HG03097 (cell line): ENCODE measurements at regions not wholly inside any gene's neighbourhood (a gene's known extent, or its start where the extent isn't known, plus 50 kb on each side); places are given as distances from the start of the nearest gene placed in this dataset.
"Not testable (repeated sequence)": the region's sequence is repeated elsewhere in the genome, so short reads cannot be mapped to it uniquely, and the experiment has no call there.

Experiments
- ATAC-seq: cut with Tn5 transposase; IDR thresholded peaks from one replicate; pipeline ENCODE4 v1.9.1; 2021; ENCODE audit not compliant: unreplicated experiment, low FRiP score

DNA sequence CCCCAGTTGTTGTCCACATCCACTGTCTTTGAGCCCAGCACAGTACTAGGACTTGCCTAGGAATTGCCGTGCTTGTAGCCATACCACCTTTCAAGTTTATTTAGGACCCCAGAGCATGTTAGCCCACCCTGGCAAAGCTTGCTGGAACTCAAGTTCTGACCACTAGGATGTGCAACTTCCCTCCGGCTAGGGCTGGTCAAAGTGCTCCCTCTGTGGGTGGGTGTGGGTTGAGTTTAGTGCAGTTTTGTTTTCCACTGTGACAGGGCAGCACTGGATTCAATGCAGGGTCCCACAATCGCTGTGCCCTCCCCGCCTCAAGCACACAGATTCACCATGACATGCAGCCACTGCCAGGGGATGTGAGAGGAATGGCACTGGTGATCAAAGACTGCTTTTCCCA is 96.0 kb downstream of the RASGEF1B start:
- no peak for ATAC-seq

- no peak for ATAC-seq
Measured at GRCh38 chr4:81369886-81370285, 101.8 kb downstream of the RASGEF1B start.

DNA sequence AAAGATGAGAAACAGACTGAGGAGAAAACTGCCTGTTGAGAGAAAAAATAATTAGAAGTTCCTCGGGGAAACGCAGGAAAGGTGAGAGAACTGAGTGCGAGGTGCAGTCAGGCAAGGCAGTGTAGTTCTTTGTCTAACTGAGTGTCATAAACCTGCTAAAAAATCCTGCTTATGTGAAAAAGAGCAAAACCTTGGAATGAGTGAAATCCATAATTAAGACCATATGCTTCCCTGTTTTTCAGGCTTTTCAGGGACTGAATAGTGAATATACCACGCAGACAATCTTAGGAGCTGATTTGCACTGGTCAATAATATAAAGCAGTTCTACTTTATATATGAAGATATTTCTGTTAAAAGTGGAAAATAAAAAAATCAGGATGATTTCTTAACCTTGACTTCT is 104.9 kb downstream of the RASGEF1B start:
- ATAC-seq, result no peak

- no peak for ATAC-seq
Measured at GRCh38 chr4:81360737-81361136, 111.0 kb downstream of the RASGEF1B start.

GRCh38 chr4:81359207-81359606 is 112.5 kb downstream of the RASGEF1B start:
- no peak for ATAC-seq

GRCh38 chr4:81358154-81358553 is 113.6 kb downstream of the RASGEF1B start:
- ATAC-seq, result no peak

- no peak for ATAC-seq
Measured at GRCh38 chr4:81356621-81357020, 115.1 kb downstream of the RASGEF1B start.

DNA sequence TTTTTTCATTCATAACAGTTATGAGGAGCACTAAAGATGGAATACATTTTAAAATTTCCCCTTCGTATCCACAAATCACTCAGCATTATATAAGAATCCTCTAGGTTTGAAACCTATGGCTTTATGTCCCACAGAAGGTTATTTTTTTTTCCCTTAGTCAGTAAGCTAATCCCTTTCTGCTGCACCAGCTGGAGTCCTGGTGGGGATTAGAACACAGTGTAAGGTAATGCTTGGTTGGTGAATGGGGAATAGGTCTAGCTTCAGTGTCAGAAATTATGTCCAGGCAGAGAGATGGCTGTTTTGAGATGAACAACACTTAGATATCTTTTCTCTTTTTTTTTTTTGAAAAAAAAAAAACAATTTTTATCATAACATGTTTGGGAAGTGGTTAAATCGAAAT is 116.6 kb downstream of the RASGEF1B start:
- no peak for ATAC-seq

GRCh38 chr4:81353861-81354260 is 117.8 kb downstream of the RASGEF1B start:
- no peak for ATAC-seq

GRCh38 chr4:81352446-81352835 is 119.3 kb downstream of the RASGEF1B start:
- no peak for ATAC-seq

- ATAC-seq, result peak; percentile 91
Measured at GRCh38 chr4:81351654-81352445, 119.9 kb downstream of the RASGEF1B start.

DNA sequence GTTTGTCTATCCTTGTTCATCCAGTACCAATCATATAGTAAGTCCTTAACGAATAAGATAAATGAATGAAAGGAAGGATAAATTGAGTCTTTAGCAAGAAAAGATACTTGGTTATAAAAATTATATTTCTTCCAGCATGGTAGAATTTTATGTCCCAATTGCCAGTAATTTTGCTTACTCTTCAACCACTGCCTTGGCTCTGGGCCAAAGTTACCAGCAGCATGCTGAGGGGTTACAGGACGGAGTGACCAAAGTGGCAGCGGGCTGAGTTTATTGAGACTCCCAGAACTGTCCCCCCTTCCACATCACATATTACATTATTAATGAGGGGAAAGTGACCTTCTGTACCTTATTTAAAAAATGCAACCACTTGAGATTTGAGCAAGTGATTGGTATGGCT is 121.7 kb downstream of the RASGEF1B start:
- ATAC-seq, result no peak

DNA sequence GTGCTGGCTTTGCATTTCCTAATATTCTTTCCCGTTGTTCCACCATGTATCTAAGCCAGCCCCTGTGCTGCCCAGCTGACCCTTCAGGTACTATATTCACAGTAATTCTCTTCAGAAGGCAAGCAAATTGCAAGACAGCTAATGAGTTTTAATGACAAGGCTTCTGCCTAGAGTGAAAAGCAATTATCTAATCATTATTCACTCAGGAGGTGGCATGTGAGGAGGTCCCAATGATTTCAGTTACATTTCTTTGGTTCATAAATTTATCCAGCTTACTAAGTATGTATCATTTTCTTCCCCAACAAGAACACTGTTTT is 123.0 kb downstream of the RASGEF1B start:
- ATAC-seq, result no peak

DNA sequence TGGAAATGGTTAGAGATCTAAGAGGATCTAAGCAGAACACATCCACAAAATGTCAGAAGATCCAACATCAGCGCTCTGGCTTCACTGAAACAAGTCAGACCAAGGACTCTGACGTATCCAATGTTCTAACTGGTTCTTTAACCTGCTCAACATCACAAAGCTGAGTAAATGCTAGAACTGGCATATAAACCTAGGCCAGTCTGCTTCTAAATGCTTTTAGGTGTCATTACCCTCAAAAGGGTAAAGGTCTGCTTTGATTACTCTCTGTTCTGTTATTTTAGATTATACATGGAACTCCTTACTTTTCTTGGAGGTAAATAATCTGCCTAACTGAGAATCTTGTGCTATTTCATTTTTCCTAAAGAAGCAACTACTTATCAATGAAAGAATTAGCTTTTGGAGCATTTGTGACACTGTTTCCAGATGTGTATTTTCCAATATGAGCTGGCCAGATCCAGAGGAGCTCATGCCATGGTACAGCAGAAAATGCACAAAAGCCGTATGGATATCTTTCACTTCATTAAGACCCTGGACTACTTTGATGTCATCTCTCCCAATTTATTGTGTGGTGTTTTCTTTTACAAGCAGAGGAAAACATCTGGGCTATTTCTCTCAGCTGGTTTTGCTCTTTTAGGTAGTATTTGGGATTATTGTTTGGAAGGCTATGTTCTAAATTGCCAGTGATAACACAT is 123.5 kb downstream of the RASGEF1B start:
- no peak for ATAC-seq

DNA sequence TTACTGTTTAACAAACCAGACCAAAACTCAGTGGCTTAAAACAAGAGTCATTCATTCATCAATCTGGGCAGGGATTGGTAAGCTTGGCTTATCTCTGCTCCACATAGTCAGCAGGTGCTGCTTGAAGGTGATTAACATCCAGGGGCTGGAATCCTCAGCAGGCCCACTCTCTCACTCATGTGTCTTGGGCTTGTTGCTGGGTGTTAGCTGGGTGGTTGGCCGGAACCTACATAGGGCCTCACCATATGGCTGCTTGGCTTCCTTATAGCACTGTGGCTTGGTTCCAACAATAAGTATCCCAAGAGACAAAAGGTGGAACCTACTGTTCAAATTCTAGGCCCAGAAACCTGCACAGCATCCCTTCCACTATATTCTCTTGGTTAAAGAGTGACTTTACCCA is 125.0 kb downstream of the RASGEF1B start:
- ATAC-seq, result no peak

GRCh38 chr4:81343536-81343935 is 128.2 kb downstream of the RASGEF1B start:
- no peak for ATAC-seq

DNA sequence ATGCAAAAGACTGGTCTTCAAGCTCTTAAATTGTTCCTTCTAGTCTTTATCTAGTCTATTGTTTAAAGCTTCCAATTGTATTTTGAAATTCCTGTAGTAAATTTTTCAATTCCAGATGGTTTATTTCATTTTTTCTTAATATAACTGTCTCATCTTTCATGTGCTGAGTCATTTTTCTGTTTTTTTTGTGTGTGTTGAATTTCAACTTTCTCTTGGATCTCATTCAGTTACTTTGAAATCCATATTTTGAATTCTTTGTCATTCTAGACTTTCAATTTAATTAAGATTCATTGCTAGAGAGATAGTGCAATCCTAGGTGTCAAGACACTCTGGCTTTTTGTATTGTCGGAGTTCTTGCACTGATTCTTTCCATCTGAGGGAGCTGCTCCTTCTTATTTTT is 128.0 kb upstream of the PRKG2 start:
- ATAC-seq, result no peak

GRCh38 chr4:81337211-81337610 is 122.2 kb upstream of the PRKG2 start:
- no peak for ATAC-seq

GRCh38 chr4:81335122-81335912 is 120.3 kb upstream of the PRKG2 start:
- no peak for ATAC-seq

DNA sequence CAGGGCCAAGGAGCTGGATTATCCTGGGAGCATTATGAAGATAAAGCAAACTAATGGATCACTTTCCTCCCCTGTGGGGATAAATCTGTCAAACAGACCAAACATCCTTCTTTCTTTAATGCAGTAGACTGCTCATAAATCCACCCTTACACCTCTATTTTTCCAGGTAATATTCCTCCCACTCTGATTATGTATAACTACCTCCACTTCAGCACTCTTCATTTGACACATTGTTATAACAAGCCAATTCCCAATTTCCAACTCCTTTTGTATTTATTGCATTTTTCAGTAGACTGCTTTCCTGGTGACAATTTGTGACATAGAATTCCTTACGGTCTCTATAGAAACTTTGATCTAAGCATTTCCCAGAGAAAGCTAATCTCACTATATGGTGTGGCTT is 115.0 kb upstream of the PRKG2 start:
- ATAC-seq, result no peak

DNA sequence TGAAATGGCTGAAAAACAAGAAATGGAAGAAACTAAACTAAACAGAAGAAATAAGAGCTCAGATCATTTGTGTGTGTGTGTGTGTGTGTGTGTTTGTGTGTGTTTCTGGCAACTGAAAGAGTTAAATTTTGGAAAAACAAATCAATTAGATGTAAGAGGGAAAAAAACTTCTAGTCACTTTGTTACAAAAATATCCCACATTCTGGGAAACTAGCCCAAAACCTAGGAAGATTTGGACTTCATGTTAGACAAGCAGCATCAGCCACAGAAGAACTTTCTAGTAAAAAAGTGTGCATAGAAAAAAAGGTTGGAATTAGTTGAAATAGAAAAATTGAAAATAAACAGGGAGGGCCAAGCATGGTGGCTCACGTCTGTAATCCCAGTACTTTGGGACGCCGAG is 111.6 kb upstream of the PRKG2 start:
- no peak for ATAC-seq

GRCh38 chr4:81324594-81324993 is 109.6 kb upstream of the PRKG2 start:
- ATAC-seq, result not testable (repeated sequence)
